Osteoblast (primary cell): ENCODE measurements at regions not wholly inside any gene's neighbourhood (a gene's known extent, or its start where the extent isn't known, plus 50 kb on each side); places are given as distances from the start of the nearest gene placed in this dataset.

Experiments
- DNase-seq: peaks from one replicate; pipeline ENCODE4 v3.0.0; 2011; ENCODE audit warnings: low spot score, mixed read lengths; ENCODE audit not compliant: insufficient read length; ENCODE audit errors: missing footprints
- H2AFZ ChIP-seq: 2 replicates; pipeline ENCODE4 v1.6.0; 2011; ENCODE audit warnings: mild to moderate bottlenecking, low read length
- H3K27ac ChIP-seq: 2 replicates; pipeline ENCODE4 v1.5.1; 2011; ENCODE audit warnings: mild to moderate bottlenecking, low read depth, low read length, moderate library complexity
- H3K27me3 ChIP-seq: 2 replicates; pipeline ENCODE4 v1.6.0; 2012; ENCODE audit warnings: mild to moderate bottlenecking, control low read depth, inconsistent platforms, low read length, moderate library complexity; ENCODE audit not compliant: insufficient read depth
- H3K36me3 ChIP-seq: 2 replicates; pipeline ENCODE4 v1.5.1; 2011; ENCODE audit warnings: mild to moderate bottlenecking, low read length, control low read depth, moderate library complexity; ENCODE audit not compliant: insufficient read depth
- H3K4me1 ChIP-seq: 2 replicates; pipeline ENCODE4 v1.5.1; 2011; ENCODE audit warnings: mild to moderate bottlenecking, low read length, control low read depth, moderate library complexity; ENCODE audit not compliant: insufficient read depth
- H3K4me2 ChIP-seq: 2 replicates; pipeline ENCODE4 v1.6.0; 2011; ENCODE audit warnings: mild to moderate bottlenecking, low read length; ENCODE audit not compliant: insufficient read depth
- H3K4me3 ChIP-seq: fragments of 200-600 bp; sonication (generic); 3 replicates; pipeline ENCODE4 v1.5.1; 2012; ENCODE audit warnings: mild to moderate bottlenecking, low read length, inconsistent platforms; ENCODE audit not compliant: insufficient read depth
- H3K79me2 ChIP-seq: 2 replicates; pipeline ENCODE4 v1.6.0; 2012; ENCODE audit warnings: mild to moderate bottlenecking, low read length, control low read depth, inconsistent platforms; ENCODE audit not compliant: insufficient read depth
- H3K9me3 ChIP-seq: 2 replicates; pipeline ENCODE4 v1.5.1; 2011; ENCODE audit warnings: low read depth, low read length, control low read depth
- H4K20me1 ChIP-seq: 2 replicates; pipeline ENCODE4 v1.6.0; 2012; ENCODE audit warnings: mild to moderate bottlenecking, low read length, control low read depth; ENCODE audit not compliant: insufficient read depth
- CTCF ChIP-seq: IDR thresholded peaks from 2 replicates; pipeline ENCODE4 v1.5.1; 2011; ENCODE audit warnings: mild to moderate bottlenecking, low read depth, low read length, moderate library complexity; ENCODE audit errors: extremely low read depth

- no peak for TF ChIP-seq CTCF
- H3K4me1 ChIP-seq: no peaks in the 10 kb centered on the region
Measured at GRCh38 chrX:6372981-6373380, 144.3 kb upstream of the NLGN4X start.

GRCh38 chrX:6371353-6371752 lies 142.7 kb upstream of the NLGN4X start:
- TF ChIP-seq CTCF: no peak
- Histone ChIP-seq H3K4me1 (no peaks in the 10 kb centered on the region), H3K36me3 (no peaks in the 10 kb centered on the region)

More at GRCh38 chrX:6372981-6373380, 144.3 kb upstream of the NLGN4X start:
- Histone ChIP-seq H3K79me2 (no peaks in the 10 kb centered on the region), H3K36me3 (no peaks in the 10 kb centered on the region), H3K4me3 (no peak overlapping the region), H3K27me3 (no peaks in the 10 kb centered on the region), H3K27ac (no peak overlapping the region), H4K20me1 (no peaks in the 10 kb centered on the region), H3K4me2 (no peak overlapping the region), H2AFZ (no peak overlapping the region), H3K9me3 (no peaks in the 10 kb centered on the region)
- DNase-seq: no peak

GRCh38 chrX:6363188-6363587 lies 134.5 kb upstream of the NLGN4X start:
- Histone ChIP-seq H3K4me2 (no peak overlapping the region), H3K9me3 (no peaks in the 10 kb centered on the region), H3K4me3 (no peak overlapping the region), H3K36me3 (no peaks in the 10 kb centered on the region), H3K79me2 (no peaks in the 10 kb centered on the region), H3K4me1 (no peaks in the 10 kb centered on the region), H3K27me3 (no peaks in the 10 kb centered on the region), H3K27ac (no peak overlapping the region), H2AFZ (no peak overlapping the region), H4K20me1 (no peaks in the 10 kb centered on the region)
- DNase-seq: no peak
- TF ChIP-seq CTCF: no peak

More at GRCh38 chrX:6371353-6371752, 142.7 kb upstream of the NLGN4X start:
- DNase-seq: no peak
- H3K4me2 ChIP-seq: no peak overlapping the region
- no peak overlapping the region for H2AFZ ChIP-seq
- H3K9me3 ChIP-seq: no peaks in the 10 kb centered on the region
- no peaks in the 10 kb centered on the region for H3K79me2 ChIP-seq
- no peak overlapping the region for H3K4me3 ChIP-seq
- H3K27me3 ChIP-seq: no peaks in the 10 kb centered on the region
- no peaks in the 10 kb centered on the region for H4K20me1 ChIP-seq
- no peak overlapping the region for H3K27ac ChIP-seq

GRCh38 chrX:6325437-6325836 lies 96.8 kb upstream of the NLGN4X start:
- TF ChIP-seq CTCF: no peak
- H3K79me2 ChIP-seq: no peaks in the 10 kb centered on the region
- H3K27ac ChIP-seq: no peak overlapping the region
- H3K36me3 ChIP-seq: no peaks in the 10 kb centered on the region
- H3K9me3 ChIP-seq: no peaks in the 10 kb centered on the region
- no peaks in the 10 kb centered on the region for H4K20me1 ChIP-seq
- H3K27me3 ChIP-seq: no peaks in the 10 kb centered on the region
- no peak overlapping the region for H2AFZ ChIP-seq
- H3K4me2 ChIP-seq: no peak overlapping the region
- no peak overlapping the region for H3K4me3 ChIP-seq
- no peaks in the 10 kb centered on the region for H3K4me1 ChIP-seq
- DNase-seq: no peak
